ENCODE measurements at regions not wholly inside any gene's neighbourhood (a gene's known extent, or its start where the extent isn't known, plus 50 kb on each side); places are given as distances from the start of the nearest gene placed in this dataset.
"Not testable (repeated sequence)": the region's sequence is repeated elsewhere in the genome, so short reads cannot be mapped to it uniquely, and the experiment has no call there.

DNA sequence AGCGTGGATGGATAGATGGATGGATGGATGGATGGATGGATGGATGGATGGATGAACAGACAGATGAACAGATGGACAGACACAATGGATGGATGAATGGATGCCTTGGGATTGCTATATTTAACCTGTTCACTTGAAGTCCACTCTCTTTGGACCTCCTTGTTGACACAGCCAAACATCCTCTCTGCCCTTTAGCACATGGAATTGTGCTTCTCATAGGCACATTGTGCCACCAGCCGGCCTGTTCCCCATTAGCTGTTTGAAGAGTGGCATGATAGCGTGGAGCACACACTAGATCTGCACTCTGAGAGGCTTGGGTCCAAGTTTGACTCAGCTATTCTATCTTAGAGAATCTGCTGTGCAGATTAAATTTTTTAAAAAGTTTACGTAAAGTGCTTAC lies 56.9 kb upstream of the GSC start:
- DNase-seq: no peak

DNA sequence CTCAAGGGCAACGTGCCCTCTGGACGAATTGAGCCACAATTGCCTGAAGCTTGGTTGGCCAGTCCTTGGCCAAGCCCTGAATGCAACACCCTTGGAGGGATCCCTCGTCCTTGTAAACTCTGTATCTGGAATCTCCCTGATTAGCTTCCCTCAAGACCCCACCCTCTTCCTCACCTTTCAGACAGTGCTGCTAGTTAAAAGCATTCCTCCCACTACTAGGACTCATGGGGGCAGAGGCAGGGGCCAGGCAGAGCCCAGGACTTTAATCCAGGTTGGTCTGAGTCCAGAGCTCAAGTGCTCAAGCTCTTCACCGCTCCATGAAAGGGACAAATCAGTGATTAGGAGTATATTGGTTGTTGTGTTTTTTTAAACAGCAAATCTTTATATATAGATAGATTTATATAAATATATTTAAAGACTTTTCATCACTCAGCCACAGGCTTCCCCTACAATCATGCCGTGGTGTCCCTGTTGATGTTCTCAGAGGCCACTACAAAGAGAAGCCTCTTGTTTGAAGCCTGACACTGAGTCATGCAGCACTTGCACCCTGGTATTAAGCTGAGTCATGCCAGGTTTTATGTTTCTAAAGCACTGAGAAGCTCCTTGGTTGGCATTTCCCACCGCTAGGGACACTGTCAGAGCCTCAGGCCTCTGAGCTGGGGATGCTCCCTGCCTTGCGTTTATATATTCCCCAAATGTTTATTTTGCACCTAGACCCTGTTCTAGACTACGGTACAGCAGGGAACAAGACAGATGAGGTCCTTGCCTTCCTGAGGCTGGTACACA lies 53.8 kb upstream of the GSC start:
- DNase-seq: no peak

DNA sequence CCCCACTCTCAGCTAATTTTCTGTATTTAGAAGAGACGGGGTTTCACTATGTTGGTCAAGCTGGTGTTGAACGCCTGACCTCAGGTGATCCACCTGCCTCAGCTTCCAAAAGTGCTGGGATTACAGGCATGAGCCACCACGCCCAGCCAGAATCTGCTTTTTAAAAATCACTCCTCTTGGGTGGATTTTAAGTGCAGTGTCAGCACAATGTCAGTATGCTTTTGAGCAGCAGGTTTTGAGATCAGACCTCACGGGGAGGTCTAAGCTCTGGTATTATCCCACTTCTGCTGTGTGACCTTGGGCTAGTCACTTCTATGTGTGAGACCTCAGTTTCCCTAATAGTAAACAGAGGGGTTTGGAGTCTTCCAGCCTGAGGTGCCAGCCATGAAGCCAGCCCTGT lies 51.8 kb upstream of the GSC start:
- DNase-seq: no peak

DNA sequence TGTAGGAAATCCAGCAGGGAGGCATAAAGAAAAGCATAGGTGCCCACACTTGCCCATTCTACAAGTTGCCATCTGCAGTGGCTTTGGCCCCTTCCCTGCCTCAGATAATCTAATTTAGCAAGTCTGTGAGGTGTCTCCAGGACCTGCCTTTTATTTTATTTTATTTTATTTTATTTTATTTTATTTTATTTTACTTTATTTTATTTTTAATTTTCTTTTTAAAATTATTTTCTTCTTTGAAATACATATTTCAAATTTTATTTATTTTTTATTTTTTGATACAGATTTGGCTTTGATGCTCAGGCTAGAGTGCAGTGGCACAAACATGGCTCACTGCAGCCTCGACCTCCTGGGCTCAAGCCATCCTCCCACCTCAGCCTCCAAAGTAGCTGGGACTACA lies 51.0 kb upstream of the GSC start:
- not testable (repeated sequence) for DNase-seq

All from inflammatory macrophage treated with lipopolysaccharide for 4 hours (primary cell).